Tibial nerve (tissue), 3 donors: ENCODE measurements at regions not wholly inside any gene's neighbourhood (a gene's known extent, or its start where the extent isn't known, plus 50 kb on each side); places are given as distances from the start of the nearest gene placed in this dataset.

Source experiments
- CTCF ChIP-seq, 5 experiments: fragments of 200-600 bp in 3 of 5; fragments of 450-650 bp in 2 of 5; sonication (generic) in 3 of 5; IDR thresholded peaks; one replicate each; pipeline ENCODE4 v1.5.1; 2016 to 2019; ENCODE audit warnings: antibody characterized with exemption in 5 of 5, mild to moderate bottlenecking in 3 of 5, moderate library complexity in 2 of 5
- POLR2A ChIP-seq, 2 donors: fragments of 450-650 bp; IDR thresholded peaks; one replicate each; pipeline ENCODE4 v1.6.1; 2017; ENCODE audit warnings: antibody characterized with exemption in 2 of 2, mild to moderate bottlenecking in 2 of 2, moderate library complexity in 2 of 2

- TF ChIP-seq CTCF (IDR thresholded peaks at IDR 0.05), result no peak
- TF ChIP-seq POLR2A (IDR thresholded peaks at IDR 0.05), result no peak
Measured at GRCh38 chr7:81120803-81121202, 202.0 kb upstream of the SEMA3C start.
